ENCODE measurements at regions not wholly inside any gene's neighbourhood (a gene's known extent, or its start where the extent isn't known, plus 50 kb on each side); places are given as distances from the start of the nearest gene placed in this dataset.
"Not testable (repeated sequence)": the region's sequence is repeated elsewhere in the genome, so short reads cannot be mapped to it uniquely, and the experiment has no call there.

DNA sequence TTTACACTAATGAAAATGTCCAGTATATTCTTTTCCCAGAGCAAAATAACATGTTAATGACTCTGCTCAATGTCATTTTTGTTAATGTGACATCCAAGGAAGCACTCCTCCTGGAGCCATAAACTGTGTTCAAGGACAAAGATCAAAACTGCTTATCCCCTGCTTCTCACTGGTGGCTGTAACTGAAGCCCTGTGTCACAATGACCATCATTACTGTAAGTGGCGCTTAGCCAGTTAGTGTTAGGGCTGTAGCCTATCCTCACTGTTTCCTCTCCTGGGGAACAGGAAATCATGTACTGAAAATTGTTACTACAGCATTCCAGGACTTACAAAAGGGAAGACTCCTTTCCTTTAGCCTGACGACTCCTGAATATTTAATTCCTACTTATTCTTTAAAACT lies 71.7 kb upstream of the COX7C start:
- DNase-seq (ENCODE audit: low spot score), result no peak

DNA sequence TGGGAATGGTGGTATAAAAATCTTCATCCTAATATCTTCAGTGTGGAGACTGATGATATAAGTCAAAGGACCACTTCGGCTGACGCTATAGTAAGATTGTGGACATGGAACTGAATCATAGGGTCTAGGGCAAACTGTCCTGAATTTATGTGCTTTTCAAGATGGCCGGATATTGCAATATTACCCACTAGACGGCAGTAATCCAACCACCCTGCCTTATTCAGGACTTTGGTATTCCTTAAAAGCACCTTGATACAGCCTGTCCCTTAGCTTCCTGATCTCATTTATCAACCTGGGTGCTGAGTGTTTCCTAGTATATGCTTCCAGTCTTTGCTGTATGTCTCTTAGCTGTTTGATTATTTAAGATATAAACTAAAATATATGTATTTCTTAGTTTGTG lies 71.2 kb upstream of the COX7C start:
- DNase-seq (ENCODE audit: low spot score), result no peak

DNA sequence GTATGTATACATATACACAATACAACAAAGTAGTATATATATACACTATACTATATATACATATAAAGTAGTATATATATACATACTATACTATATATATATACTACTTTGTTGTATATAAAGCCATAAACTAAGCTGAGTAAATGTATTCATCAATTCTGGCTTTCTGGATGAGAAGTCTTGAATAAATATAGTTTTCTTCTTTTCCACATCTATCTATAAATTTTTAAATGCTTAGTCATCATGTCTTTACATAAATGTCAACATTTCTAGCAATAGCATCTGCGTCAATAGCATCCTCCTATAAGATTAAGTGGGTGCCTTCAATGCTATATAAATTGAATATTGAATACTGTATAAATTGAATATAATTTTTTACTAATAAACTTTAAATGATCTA lies 63.1 kb upstream of the COX7C start:
- no peak for DNase-seq (ENCODE audit: low spot score)

DNA sequence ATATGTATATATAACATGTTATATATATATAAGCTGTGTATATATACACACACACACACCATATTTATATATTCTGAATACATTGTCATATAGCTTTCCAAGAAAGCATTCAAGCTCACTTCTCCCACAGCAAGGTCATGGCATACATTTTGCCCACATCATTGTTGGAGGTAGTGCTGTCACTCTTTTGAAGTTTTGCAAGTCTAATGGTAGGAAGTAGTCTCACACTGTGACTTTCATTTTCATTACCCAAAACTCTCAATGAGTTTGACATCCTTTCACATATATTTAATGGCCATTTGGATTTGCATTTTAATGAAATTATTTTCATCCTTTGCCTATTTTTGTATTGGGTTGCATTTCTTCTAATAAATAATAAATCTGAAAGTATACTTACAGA lies 59.8 kb upstream of the COX7C start:
- no peak for DNase-seq (ENCODE audit: low spot score)

DNA sequence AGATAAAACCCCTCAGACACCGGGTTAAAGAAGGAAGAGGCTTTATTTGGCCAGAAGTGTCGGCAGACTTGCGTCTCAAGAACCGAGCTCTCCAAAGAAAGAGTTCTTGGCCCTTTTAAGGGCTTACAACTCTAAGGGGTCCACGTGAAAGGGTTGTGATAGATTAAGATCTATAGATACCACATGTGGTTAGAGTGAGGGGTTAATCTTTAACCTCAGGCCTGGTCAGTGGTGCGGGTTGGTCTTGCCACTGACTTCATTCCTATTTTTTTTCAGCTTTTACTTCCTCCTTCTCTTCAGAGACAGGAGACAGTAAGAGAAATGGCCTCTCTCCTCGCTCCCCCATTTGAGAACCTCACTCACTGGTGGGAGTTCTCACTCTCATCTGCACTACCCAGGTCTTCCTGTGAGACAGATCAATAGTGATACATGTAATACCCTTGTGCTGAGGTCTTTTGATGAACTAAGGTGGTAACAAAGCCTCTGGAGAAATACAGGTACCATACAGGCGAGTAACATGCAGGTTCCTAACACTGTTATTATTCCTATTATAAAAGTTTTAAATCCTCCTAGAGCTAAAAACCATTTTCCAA lies 52.4 kb upstream of the COX7C start:
- no peak for DNase-seq (ENCODE audit: low spot score)

DNA sequence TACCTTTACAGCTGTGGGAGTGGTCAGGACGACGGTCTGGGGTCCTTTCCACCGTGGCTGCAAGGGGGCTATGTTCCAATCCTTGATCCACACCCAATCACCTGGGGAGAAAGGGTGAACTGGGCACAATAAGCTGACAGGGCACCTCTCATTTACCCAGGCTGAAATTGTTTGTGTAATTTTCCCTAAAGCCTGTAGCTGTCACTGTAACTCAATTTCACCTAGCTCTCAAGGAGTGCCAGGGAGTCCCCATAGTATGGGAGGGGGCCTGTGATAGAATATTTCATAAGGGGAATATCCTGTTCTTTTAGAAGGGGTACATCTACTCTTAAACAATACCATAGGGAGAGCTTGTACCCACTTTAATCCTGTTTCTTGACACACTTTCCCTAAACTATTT lies 51.7 kb upstream of the COX7C start:
- not testable (repeated sequence) for DNase-seq (ENCODE audit: low spot score)
